Uterus (tissue), 2 donors: ENCODE measurements at regions not wholly inside any gene's neighbourhood (a gene's known extent, or its start where the extent isn't known, plus 50 kb on each side); places are given as distances from the start of the nearest gene placed in this dataset.

ENCODE experiments used
- CTCF ChIP-seq, 4 experiments: fragments of 200-600 bp in 2 of 4; fragments of 450-650 bp in 2 of 4; sonication (generic) in 2 of 4; IDR thresholded peaks; one replicate each; pipeline ENCODE4 v1.5.1; 2016 to 2019; ENCODE audit warnings: antibody characterized with exemption in 4 of 4, mild to moderate bottlenecking in 2 of 4, moderate library complexity in 1 of 4
- POLR2A ChIP-seq, 2 donors: fragments of 450-650 bp; IDR thresholded peaks; one replicate each; pipeline ENCODE4 v1.6.1; 2016; ENCODE audit warnings: antibody characterized with exemption in 2 of 2, mild to moderate bottlenecking in 1 of 2, moderate library complexity in 1 of 2

DNA sequence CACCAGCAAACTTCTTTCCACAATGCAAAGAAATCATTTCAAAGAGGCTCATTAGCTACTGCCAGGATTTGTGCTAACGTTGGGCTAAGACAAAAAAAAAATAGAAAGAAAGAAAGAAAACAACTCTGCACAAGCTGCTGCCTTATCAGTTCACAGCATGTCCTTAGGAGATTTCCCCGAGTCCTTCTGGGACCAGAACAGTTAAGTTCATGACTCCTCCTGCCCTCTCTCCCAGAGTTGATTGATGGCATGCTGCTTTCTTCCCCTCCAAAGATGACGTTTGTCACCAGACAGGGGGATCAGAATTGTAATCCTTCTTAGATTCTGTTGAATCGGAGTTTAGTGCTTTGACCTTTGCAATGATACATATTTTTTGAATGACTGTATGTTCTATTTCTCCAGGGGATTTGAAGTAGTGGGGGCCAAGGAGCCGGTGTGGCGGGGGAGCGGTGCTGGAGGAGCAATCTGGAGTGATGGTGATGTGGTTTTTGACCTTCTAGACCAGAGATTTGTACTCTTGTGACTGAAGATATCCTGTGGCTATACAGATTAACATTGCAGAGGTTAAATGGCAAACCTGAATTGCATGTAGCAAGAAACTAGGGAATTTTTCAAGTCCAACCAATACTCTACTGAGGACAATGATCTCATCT lies 409.2 kb upstream of the TMPO start:
- TF ChIP-seq CTCF (IDR thresholded peaks at IDR 0.05) = no peak
- no peak for TF ChIP-seq POLR2A (IDR thresholded peaks at IDR 0.05)
